ENCODE measurements at regions not wholly inside any gene's neighbourhood (a gene's known extent, or its start where the extent isn't known, plus 50 kb on each side); places are given as distances from the start of the nearest gene placed in this dataset.

DNA sequence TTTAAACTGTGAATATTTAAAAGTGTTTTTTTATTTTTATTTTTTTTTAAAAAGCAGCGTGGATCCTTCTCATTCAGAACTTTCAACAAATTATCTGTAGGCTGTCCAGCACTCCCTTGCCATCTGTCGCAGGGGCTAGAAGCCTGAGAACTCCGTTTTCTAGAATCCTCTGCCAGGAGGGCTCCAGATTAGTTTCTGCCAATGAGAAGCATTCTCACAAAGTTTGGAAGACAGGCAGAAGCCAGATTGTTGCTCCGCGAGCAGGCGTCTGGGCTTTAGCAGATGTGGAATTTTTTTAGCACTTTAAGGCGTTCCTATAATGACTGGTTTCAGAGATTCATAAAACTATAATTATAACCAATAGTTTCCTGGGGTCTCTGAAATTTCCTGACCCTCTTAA lies 220.9 kb upstream of the KIAA1217 start:
- Histone ChIP-seq H3K36me3 (ENCODE audit: insufficient read depth, low read length) (no peaks in the 10 kb centered on the region), H3K4me3 (ENCODE audit: low read length) (no peak overlapping the region), H3K9ac (ENCODE audit: low read length) (no peak overlapping the region), H4K20me1 (ENCODE audit: insufficient read depth) (no peaks in the 10 kb centered on the region), H3K4me2 (ENCODE audit: low read length) (no peak overlapping the region), H2AFZ (ENCODE audit: low read depth, low read length) (no peak overlapping the region), H3F3A (ENCODE audit: insufficient read depth, low read length, poor library complexity, severe bottlenecking) (no peaks in the 10 kb centered on the region), H3K9me3 (ENCODE audit: low read length) (no peaks in the 10 kb centered on the region), H3K27me3 (ENCODE audit: insufficient read depth, low read depth, low read length) (no peaks in the 10 kb centered on the region), H3K27ac (ENCODE audit: low read length) (no peak overlapping the region), H3K9me2 (ENCODE audit: insufficient read depth, low read length) (no peaks in the 10 kb centered on the region), H3K79me2 (replicated peaks; ENCODE audit: insufficient read depth, low read length) (no peaks in the 10 kb centered on the region)
- TF ChIP-seq MXI1 (conservative IDR thresholded peaks at IDR 0.05; ENCODE audit: poor library complexity, severe bottlenecking) (no peak), POLR2AphosphoS5 (IDR thresholded peaks at IDR 0.05) (no peak), SMC3 (conservative IDR thresholded peaks at IDR 0.05; ENCODE audit: poor library complexity) (no peak), TAF1 (IDR thresholded peaks at IDR 0.05; ENCODE audit: low read depth) (no peak), RAD21 (conservative IDR thresholded peaks at IDR 0.05) (no peak), EZH2 (IDR thresholded peaks at IDR 0.05; ENCODE audit: borderline replicate concordance, insufficient read depth, low read length, poor library complexity, severe bottlenecking) (no peak), EP300 (conservative IDR thresholded peaks at IDR 0.05; ENCODE audit: poor library complexity, severe bottlenecking) (no peak)
- TF ChIP-seq, protein P1, sequence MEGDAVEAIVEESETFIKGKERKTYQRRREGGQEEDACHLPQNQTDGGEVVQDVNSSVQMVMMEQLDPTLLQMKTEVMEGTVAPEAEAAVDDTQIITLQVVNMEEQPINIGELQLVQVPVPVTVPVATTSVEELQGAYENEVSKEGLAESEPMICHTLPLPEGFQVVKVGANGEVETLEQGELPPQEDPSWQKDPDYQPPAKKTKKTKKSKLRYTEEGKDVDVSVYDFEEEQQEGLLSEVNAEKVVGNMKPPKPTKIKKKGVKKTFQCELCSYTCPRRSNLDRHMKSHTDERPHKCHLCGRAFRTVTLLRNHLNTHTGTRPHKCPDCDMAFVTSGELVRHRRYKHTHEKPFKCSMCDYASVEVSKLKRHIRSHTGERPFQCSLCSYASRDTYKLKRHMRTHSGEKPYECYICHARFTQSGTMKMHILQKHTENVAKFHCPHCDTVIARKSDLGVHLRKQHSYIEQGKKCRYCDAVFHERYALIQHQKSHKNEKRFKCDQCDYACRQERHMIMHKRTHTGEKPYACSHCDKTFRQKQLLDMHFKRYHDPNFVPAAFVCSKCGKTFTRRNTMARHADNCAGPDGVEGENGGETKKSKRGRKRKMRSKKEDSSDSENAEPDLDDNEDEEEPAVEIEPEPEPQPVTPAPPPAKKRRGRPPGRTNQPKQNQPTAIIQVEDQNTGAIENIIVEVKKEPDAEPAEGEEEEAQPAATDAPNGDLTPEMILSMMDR (IDR thresholded peaks at IDR 0.05; ENCODE audit: poor library complexity, severe bottlenecking) = no peak
- TF ChIP-seq, protein P2, sequence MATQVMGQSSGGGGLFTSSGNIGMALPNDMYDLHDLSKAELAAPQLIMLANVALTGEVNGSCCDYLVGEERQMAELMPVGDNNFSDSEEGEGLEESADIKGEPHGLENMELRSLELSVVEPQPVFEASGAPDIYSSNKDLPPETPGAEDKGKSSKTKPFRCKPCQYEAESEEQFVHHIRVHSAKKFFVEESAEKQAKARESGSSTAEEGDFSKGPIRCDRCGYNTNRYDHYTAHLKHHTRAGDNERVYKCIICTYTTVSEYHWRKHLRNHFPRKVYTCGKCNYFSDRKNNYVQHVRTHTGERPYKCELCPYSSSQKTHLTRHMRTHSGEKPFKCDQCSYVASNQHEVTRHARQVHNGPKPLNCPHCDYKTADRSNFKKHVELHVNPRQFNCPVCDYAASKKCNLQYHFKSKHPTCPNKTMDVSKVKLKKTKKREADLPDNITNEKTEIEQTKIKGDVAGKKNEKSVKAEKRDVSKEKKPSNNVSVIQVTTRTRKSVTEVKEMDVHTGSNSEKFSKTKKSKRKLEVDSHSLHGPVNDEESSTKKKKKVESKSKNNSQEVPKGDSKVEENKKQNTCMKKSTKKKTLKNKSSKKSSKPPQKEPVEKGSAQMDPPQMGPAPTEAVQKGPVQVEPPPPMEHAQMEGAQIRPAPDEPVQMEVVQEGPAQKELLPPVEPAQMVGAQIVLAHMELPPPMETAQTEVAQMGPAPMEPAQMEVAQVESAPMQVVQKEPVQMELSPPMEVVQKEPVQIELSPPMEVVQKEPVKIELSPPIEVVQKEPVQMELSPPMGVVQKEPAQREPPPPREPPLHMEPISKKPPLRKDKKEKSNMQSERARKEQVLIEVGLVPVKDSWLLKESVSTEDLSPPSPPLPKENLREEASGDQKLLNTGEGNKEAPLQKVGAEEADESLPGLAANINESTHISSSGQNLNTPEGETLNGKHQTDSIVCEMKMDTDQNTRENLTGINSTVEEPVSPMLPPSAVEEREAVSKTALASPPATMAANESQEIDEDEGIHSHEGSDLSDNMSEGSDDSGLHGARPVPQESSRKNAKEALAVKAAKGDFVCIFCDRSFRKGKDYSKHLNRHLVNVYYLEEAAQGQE (IDR thresholded peaks at IDR 0.05; ENCODE audit: borderline replicate concordance) = no peak

DNA sequence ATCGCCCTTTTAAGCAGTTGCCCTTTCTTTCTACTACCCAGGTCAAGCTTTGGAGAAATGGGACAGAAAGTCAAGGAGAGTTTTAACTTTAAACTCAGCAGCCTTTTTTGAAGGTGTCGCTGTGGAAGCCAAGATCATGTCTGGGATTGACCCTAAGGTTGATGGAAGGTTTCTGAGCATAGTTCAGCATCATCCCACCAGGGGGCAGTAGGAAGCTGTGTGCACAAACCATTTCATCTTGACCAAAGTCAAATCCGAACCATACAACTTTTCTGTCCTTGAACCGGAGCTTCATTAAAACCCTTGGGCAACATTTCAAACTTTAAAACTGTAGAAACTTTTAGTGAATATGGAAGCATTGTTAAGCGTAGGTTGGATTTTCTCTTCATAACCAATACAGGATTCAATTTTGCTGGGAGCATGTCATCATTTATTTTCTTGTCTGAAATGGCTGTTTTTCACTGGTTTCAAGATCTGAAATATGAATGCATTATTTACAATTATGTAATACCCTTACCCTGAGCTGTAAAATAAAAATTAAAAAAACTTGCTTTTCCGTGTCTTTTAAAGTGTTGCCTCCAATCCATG lies 214.4 kb upstream of the KIAA1217 start:
- TF ChIP-seq MXI1 (conservative IDR thresholded peaks at IDR 0.05; ENCODE audit: poor library complexity, severe bottlenecking) (no peak), RAD21 (conservative IDR thresholded peaks at IDR 0.05) (peak; percentile 75), EZH2 (IDR thresholded peaks at IDR 0.05; ENCODE audit: borderline replicate concordance, insufficient read depth, low read length, poor library complexity, severe bottlenecking) (no peak), POLR2AphosphoS5 (IDR thresholded peaks at IDR 0.05) (no peak), SMC3 (conservative IDR thresholded peaks at IDR 0.05; ENCODE audit: poor library complexity) (peak; percentile 79)
- TF ChIP-seq, protein P1 (IDR thresholded peaks at IDR 0.05; ENCODE audit: poor library complexity, severe bottlenecking) = peak; percentile 72
- TF ChIP-seq, protein P2 (IDR thresholded peaks at IDR 0.05; ENCODE audit: borderline replicate concordance) = no peak
- Histone ChIP-seq H3K4me2 (ENCODE audit: low read length) (no peak overlapping the region), H3K36me3 (ENCODE audit: insufficient read depth, low read length) (no peaks in the 10 kb centered on the region), H3K27me3 (ENCODE audit: insufficient read depth, low read depth, low read length) (no peaks in the 10 kb centered on the region), H2AFZ (ENCODE audit: low read depth, low read length) (no peak overlapping the region), H3K79me2 (replicated peaks; ENCODE audit: insufficient read depth, low read length) (no peaks in the 10 kb centered on the region), H4K20me1 (ENCODE audit: insufficient read depth) (no peaks in the 10 kb centered on the region), H3F3A (ENCODE audit: insufficient read depth, low read length, poor library complexity, severe bottlenecking) (no peaks in the 10 kb centered on the region), H3K9me2 (ENCODE audit: insufficient read depth, low read length) (no peaks in the 10 kb centered on the region), H3K27ac (ENCODE audit: low read length) (no peak overlapping the region), H3K4me3 (ENCODE audit: low read length) (no peak overlapping the region), H3K9me3 (ENCODE audit: low read length) (no peaks in the 10 kb centered on the region), H3K9ac (ENCODE audit: low read length) (no peak overlapping the region)

Measured in neural cell (in vitro differentiated cells).